Fibroblast of lung (primary cell): ENCODE measurements at regions not wholly inside any gene's neighbourhood (a gene's known extent, or its start where the extent isn't known, plus 50 kb on each side); places are given as distances from the start of the nearest gene placed in this dataset.

ENCODE experiments used
- CTCF ChIP-seq, 2 donors: IDR thresholded peaks in 1 of 2; conservative IDR thresholded peaks in 1 of 2; 1 replicate in 1 of 2; 2 replicates in 1 of 2; pipeline ENCODE4 v1.5.1; 2011 to 2012; ENCODE audit warnings: low read length in 2 of 2, control low read depth in 1 of 2, inconsistent platforms in 1 of 2, low read depth in 1 of 2, mild to moderate bottlenecking in 1 of 2
- EZH2 ChIP-seq: IDR thresholded peaks from 2 replicates; pipeline ENCODE4 v1.5.1; 2012; ENCODE audit warnings: low read length, control low read depth, mild to moderate bottlenecking; ENCODE audit errors: missing control alignments

GRCh38 chr9:119453490-119453911 is 84.3 kb upstream of the BRINP1 start:
- no peak for TF ChIP-seq CTCF (conservative IDR thresholded peaks at IDR 0.05 in 1 of 2, IDR thresholded peaks at IDR 0.05 in 1 of 2; ENCODE audit: low read depth in 1 of 2, low read length in 2 of 2)
- no peak for TF ChIP-seq EZH2
